Mesothelial cell of epicardium (in vitro differentiated cells): ENCODE measurements at regions not wholly inside any gene's neighbourhood (a gene's known extent, or its start where the extent isn't known, plus 50 kb on each side); places are given as distances from the start of the nearest gene placed in this dataset.
A peak's percentile ranks its signal among the peaks of the same experiment; 100 is the strongest.

Experiments
- DNase-seq, 2 experiments: peaks; one replicate each; pipeline ENCODE4 v3.0.0; 2021; ENCODE audit warnings: low spot score in 2 of 2; ENCODE audit not compliant: unreplicated experiment in 2 of 2
- H3K27ac Mint-ChIP-seq: 2 replicates; pipeline ENCODE4 v1.8.0; 2021; ENCODE audit warnings: mixed read lengths
- H3K27me3 Mint-ChIP-seq: 2 replicates; pipeline ENCODE4 v1.8.0; 2021; ENCODE audit warnings: low read depth, mixed read lengths
- H3K36me3 Mint-ChIP-seq: 2 replicates; pipeline ENCODE4 v1.8.0; 2021; ENCODE audit warnings: mixed read lengths
- H3K4me1 Mint-ChIP-seq: 2 replicates; pipeline ENCODE4 v1.8.0; 2021; ENCODE audit warnings: mixed read lengths
- H3K4me3 Mint-ChIP-seq: 2 replicates; pipeline ENCODE4 v1.8.0; 2021; ENCODE audit warnings: mild to moderate bottlenecking, moderate library complexity, mixed read lengths
- H3K9me3 Mint-ChIP-seq: 2 replicates; pipeline ENCODE4 v1.8.0; 2021; ENCODE audit warnings: mixed read lengths
- CTCF ChIP-seq: fragments of 200-600 bp; sonication (generic); IDR thresholded peaks from one replicate; pipeline ENCODE4 v1.5.0; 2021; ENCODE audit warnings: antibody characterized with exemption; ENCODE audit not compliant: unreplicated experiment

DNA sequence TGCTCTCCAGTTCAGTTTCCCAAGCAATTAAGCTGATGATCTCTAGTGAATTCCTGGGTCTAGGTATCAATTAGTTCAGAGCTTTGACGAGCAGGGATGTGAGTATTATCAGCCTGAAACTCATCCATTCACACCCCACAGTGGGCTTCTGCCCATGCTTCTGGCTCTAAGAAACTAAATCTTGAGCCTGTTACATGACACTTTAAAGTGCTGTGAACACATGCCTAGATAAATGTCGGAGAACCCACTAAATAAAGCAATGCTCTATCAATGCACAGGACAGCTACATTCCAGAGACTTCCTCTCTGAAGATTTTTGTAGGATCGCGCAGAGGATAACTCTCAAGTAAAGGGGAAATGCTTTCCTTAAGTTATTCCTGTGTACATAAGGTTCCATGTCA lies 356.5 kb upstream of the TNP1 start:
- Mint-ChIP-seq H3K4me1 (peaks cover 13% of the 10 kb centered on the region), H3K27me3 (no peaks in the 10 kb centered on the region), H3K4me3 (no peak overlapping the region), H3K9me3 (no peaks in the 10 kb centered on the region), H3K27ac (no peak overlapping the region), H3K36me3 (no peaks in the 10 kb centered on the region)
- no peak for TF ChIP-seq CTCF
- no peak for DNase-seq

GRCh38 chr2:217215877-217216276 lies 356.0 kb upstream of the TNP1 start:
- Mint-ChIP-seq H3K27me3 (no peaks in the 10 kb centered on the region), H3K4me3 (no peak overlapping the region), H3K9me3 (peaks cover 4% of the 10 kb centered on the region), H3K36me3 (no peaks in the 10 kb centered on the region), H3K27ac (no peak overlapping the region), H3K4me1 (peaks cover 13% of the 10 kb centered on the region)
- DNase-seq: no peak
- TF ChIP-seq CTCF: no peak

- Mint-ChIP-seq H3K27me3 (no peaks in the 10 kb centered on the region), H3K4me1 (peaks cover 47% of the 10 kb centered on the region), H3K36me3 (peaks cover 5% of the 10 kb centered on the region), H3K4me3 (no peak overlapping the region), H3K9me3 (peaks cover 10% of the 10 kb centered on the region), H3K27ac (peak overlapping the region; percentile 89)
- no peak for DNase-seq
- no peak for TF ChIP-seq CTCF
Measured at GRCh38 chr2:217208867-217209266, 349.0 kb upstream of the TNP1 start.

DNA sequence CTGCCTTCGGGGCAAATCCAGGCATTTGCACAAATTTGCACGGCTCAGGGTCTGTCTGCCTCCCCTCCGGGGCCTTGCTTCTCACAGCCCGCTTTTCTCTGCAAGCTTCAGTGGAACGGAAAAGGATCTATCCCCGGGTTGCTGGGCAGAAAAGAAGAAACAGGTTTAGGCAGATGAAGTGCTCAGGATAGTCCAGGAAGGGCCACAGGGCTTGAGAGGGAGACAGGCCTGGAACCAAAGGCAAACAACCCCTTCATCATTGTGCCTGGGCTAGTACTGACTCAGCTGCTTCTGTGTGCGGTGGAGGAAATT lies 347.8 kb upstream of the TNP1 start:
- DNase-seq: no peak
- Mint-ChIP-seq H3K27ac (no peak overlapping the region), H3K4me3 (no peak overlapping the region), H3K4me1 (peaks cover 47% of the 10 kb centered on the region), H3K9me3 (peaks cover 21% of the 10 kb centered on the region), H3K36me3 (peaks cover 15% of the 10 kb centered on the region), H3K27me3 (no peaks in the 10 kb centered on the region)
- no peak for TF ChIP-seq CTCF

DNA sequence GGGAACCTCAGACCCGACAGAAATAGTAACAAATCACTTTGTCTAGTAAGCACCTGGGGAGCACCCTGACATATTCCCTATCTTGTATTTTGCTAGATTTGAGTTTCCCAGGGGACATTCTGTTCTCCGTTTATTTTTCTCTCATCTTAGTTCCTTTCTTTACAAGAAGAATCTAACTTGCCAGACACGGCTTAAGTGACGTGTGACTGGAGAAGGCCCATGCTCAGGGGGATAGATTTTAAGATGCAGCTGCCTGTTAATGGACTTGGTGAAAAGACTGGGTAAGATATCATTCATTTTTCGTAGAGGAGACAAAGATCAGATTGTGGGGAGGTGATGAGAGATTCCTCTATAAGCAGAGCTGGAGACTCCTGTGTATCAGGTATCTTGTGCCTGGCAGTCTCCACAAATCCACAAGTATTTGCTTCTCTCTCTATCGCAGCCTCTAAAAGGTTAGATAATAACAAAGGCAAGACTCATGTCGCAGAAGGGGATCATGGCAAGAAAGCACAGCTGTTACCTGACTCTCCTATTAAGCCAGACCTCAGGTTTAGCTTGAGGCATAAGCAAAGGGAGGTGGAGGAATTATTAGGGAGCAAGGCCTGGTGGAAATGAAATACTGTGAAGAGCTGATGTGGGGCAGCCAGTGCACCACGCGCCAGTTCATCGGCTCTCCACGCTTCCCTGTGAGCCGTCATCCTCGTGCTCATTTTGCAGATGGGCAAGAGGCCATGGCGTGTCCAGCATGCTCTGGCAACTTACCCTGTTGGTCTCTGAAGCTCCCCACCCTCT lies 347.2 kb upstream of the TNP1 start:
- peaks cover 47% of the 10 kb centered on the region for H3K4me1 Mint-ChIP-seq
- no peak for DNase-seq
- peaks cover 16% of the 10 kb centered on the region for H3K36me3 Mint-ChIP-seq
- TF ChIP-seq CTCF: no peak
- no peak overlapping the region for H3K4me3 Mint-ChIP-seq
- H3K27ac Mint-ChIP-seq: peak overlapping the region; percentile 29
- H3K9me3 Mint-ChIP-seq: peaks cover 22% of the 10 kb centered on the region
- no peaks in the 10 kb centered on the region for H3K27me3 Mint-ChIP-seq
